Tibial artery (tissue), 4 donors: ENCODE measurements at regions not wholly inside any gene's neighbourhood (a gene's known extent, or its start where the extent isn't known, plus 50 kb on each side); places are given as distances from the start of the nearest gene placed in this dataset.

Source experiments
- DNase-seq, 2 donors: peaks; one replicate each; pipeline ENCODE4 v3.0.0-alpha.2; 2019
- H3K27ac ChIP-seq, 2 donors: fragments of 200-600 bp; sonication (generic) in 1 of 2; 1 replicate in 1 of 2; 2 replicates in 1 of 2; pipeline ENCODE4 v1.5.1; 2018 to 2019; ENCODE audit warnings: mild to moderate bottlenecking in 1 of 2
- H3K27me3 ChIP-seq, 2 donors: fragments of 200-600 bp; sonication (generic) in 1 of 2; one replicate each; pipeline versions ENCODE4 v1.5.1 to v1.6.0; 2016 to 2019
- H3K36me3 ChIP-seq, 3 donors: fragments of 200-600 bp; sonication (generic) in 2 of 3; one replicate each; pipeline ENCODE4 v1.5.1; 2016 to 2019; ENCODE audit warnings: mild to moderate bottlenecking in 2 of 3
- H3K4me1 ChIP-seq, 4 donors: fragments of 200-600 bp; sonication (generic) in 2 of 4; 1 replicate in 3 of 4; 2 replicates in 1 of 4; pipeline ENCODE4 v1.5.1; 2016 to 2019
- H3K4me3 ChIP-seq, 2 donors: fragments of 200-600 bp; sonication (generic) in 1 of 2; 1 replicate in 1 of 2; 2 replicates in 1 of 2; pipeline ENCODE4 v1.5.1; 2018 to 2019; ENCODE audit warnings: mild to moderate bottlenecking in 2 of 2
- H3K9me3 ChIP-seq, 3 donors: fragments of 200-600 bp; sonication (generic) in 1 of 3; one replicate each; pipeline ENCODE4 v1.5.1; 2016 to 2019
- intact Hi-C: fragments of 100-400 bp; cut with DNase I; formaldehyde crosslinking; loops from one replicate; pipeline ENCODE4 v1.15.0; 2023; ENCODE audit warnings: low total_unique reads
- TF ChIP-seq, protein P1 (sequence below), 2 experiments: fragments of 200-600 bp in 1 of 2; fragments of 450-650 bp in 1 of 2; IDR thresholded peaks; one replicate each; pipeline ENCODE4 v1.5.1; 2017 to 2019; ENCODE audit warnings: antibody characterized with exemption in 2 of 2, mild to moderate bottlenecking in 1 of 2, moderate library complexity in 1 of 2

DNA sequence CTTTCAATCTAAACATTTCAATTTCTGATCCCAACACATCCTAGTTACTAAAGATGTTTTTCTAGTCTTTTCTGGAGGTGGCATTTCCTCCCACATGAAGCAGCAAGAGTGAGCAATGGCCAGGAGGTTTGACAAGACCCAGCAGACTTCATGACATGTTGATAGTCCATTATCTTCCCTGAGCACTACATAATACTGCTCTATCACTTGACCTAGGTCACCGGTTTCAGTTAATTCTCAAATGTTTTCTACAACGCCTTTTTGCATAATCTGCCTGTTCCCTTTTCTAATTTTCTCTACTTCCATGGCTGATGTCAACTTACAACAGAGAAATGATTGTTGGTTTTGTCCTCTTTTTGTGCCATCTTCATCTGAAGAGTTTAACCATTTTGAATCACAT is 62.0 kb upstream of the GPRIN3 start:
- no peak overlapping the region for H3K4me3 ChIP-seq
- intact Hi-C loops, result no loop called here

DNA sequence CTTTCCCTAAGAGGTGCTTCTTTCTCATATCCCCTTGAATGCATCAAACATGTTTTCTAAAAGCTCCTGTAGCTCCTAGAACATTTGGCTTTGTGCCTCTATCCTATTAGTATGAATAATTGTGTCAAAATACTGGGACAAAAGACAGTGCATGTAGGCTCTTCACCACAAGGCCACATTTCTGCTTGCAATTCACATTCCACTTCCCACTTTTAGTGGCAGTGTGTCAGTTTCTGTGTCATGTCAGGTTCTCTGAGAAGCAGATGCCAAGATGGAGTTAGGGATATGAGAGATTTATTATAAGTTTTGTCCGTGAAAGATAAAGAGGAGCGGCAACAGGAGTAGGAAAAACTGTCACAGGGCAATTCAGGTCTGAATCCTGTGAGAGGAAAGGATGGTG is 61.3 kb upstream of the GPRIN3 start:
- Histone ChIP-seq H3K36me3 (no peaks in the 10 kb centered on the region), H3K4me1 (no peaks in the 10 kb centered on the region), H3K9me3 (no peaks in the 10 kb centered on the region), H3K27ac (no peak overlapping the region), H3K4me3 (no peak overlapping the region), H3K27me3 (no peaks in the 10 kb centered on the region)
- no peak for DNase-seq
- intact Hi-C loops, result no loop called here
- TF ChIP-seq, protein P1, sequence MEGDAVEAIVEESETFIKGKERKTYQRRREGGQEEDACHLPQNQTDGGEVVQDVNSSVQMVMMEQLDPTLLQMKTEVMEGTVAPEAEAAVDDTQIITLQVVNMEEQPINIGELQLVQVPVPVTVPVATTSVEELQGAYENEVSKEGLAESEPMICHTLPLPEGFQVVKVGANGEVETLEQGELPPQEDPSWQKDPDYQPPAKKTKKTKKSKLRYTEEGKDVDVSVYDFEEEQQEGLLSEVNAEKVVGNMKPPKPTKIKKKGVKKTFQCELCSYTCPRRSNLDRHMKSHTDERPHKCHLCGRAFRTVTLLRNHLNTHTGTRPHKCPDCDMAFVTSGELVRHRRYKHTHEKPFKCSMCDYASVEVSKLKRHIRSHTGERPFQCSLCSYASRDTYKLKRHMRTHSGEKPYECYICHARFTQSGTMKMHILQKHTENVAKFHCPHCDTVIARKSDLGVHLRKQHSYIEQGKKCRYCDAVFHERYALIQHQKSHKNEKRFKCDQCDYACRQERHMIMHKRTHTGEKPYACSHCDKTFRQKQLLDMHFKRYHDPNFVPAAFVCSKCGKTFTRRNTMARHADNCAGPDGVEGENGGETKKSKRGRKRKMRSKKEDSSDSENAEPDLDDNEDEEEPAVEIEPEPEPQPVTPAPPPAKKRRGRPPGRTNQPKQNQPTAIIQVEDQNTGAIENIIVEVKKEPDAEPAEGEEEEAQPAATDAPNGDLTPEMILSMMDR (IDR thresholded peaks at IDR 0.05), result no peak

More for the DNA sequence above, 62.0 kb upstream of the GPRIN3 start:
- Histone ChIP-seq H3K4me1 (no peaks in the 10 kb centered on the region), H3K27ac (no peak overlapping the region), H3K27me3 (no peaks in the 10 kb centered on the region), H3K9me3 (no peaks in the 10 kb centered on the region), H3K36me3 (no peaks in the 10 kb centered on the region)
- TF ChIP-seq, protein P1 (IDR thresholded peaks at IDR 0.05), result no peak
- DNase-seq, result no peak

DNA sequence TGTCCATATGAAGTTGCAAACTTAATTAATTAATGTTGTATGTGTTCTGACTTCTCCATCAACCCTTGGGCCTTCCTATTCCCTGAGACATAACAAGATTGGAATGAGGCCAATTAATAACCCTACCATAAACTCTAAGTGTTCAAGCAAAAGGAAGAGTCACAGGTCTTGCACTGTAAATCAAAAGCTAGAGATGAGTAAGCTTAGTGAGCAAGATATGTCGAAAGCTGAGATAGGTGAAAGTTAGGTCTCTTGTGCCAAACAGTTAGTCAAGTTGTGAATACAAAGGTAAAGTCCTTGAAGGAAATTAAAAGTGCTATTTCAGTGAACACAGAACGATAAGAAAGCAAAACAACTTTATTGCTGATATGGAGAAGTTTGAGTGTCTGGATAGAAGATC is 58.2 kb upstream of the GPRIN3 start:
- Histone ChIP-seq H3K4me3 (no peak overlapping the region), H3K27ac (no peak overlapping the region), H3K27me3 (no peaks in the 10 kb centered on the region), H3K9me3 (no peaks in the 10 kb centered on the region), H3K36me3 (no peaks in the 10 kb centered on the region), H3K4me1 (no peaks in the 10 kb centered on the region)
- TF ChIP-seq, protein P1 (IDR thresholded peaks at IDR 0.05), result no peak
- no peak for DNase-seq
- intact Hi-C loops, result no loop called here

DNA sequence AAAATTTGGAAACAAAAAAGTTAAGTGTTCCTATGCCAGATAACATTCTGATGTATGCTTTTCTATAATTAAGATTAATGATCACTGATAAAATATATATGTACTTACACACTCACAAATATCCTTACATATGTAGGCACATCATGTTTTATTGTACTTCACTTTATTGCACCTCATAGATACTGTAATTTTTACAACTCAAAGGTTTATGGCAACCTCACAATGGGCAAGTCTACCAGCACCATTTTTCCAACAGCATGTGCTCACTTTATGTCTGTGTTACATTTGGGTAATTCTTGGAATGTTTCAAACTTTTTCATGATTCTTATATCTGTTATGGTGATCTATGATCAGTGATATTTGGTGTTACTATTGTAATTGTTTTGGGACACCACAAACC is 57.8 kb upstream of the GPRIN3 start:
- no peaks in the 10 kb centered on the region for H3K9me3 ChIP-seq
- intact Hi-C loops, result no loop called here
- no peaks in the 10 kb centered on the region for H3K4me1 ChIP-seq
- no peaks in the 10 kb centered on the region for H3K27me3 ChIP-seq
- DNase-seq, result no peak
- no peaks in the 10 kb centered on the region for H3K36me3 ChIP-seq
- TF ChIP-seq, protein P1 (IDR thresholded peaks at IDR 0.05), result no peak
- no peak overlapping the region for H3K27ac ChIP-seq
- no peak overlapping the region for H3K4me3 ChIP-seq

DNA sequence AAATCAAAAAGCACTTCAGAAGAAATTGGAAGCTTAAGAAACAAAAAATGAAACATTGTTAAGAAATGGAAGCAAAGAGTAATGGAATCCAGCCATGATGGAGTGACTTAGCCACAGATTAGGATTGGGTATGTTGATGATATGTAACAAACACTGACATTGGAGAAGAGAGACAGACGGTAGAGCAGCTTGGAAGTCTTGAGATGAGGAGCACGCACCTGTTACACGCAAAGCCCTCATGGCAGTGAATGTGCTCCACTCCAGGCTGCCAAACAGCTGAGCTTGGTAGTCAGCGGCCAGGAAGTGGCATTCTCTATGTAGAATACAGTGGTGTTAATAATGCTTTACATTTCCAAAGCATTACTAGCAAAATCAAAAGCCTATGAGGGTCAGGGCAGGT is 56.9 kb upstream of the GPRIN3 start:
- no peaks in the 10 kb centered on the region for H3K27me3 ChIP-seq
- H3K27ac ChIP-seq, result no peak overlapping the region
- H3K9me3 ChIP-seq, result no peaks in the 10 kb centered on the region
- TF ChIP-seq, protein P1 (IDR thresholded peaks at IDR 0.05), result no peak
- DNase-seq, result no peak
- intact Hi-C loops, result no loop called here
- H3K4me1 ChIP-seq, result no peaks in the 10 kb centered on the region
- no peak overlapping the region for H3K4me3 ChIP-seq
- no peaks in the 10 kb centered on the region for H3K36me3 ChIP-seq

DNA sequence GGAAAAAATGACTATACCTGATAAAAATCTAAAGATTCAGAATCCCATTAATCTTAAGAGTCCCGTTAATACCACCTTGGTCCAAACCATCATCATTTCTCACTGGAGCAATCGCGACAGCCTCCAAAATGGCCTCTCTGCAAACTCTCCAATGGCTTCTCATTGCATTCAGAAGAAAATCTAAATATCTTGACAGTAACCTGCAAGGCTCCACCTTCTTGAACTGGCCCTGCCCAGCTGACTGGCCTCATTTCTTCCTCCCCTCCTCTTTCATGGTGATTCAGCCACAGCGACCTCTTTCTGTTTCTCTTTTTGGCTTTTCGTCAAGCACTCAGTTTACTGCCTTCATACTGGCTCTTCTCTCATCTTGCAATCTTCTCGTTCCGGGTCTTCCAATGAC is 56.2 kb upstream of the GPRIN3 start:
- TF ChIP-seq, protein P1 (IDR thresholded peaks at IDR 0.05), result no peak
- DNase-seq, result no peak
- Histone ChIP-seq H3K4me1 (no peaks in the 10 kb centered on the region), H3K27me3 (no peaks in the 10 kb centered on the region), H3K27ac (no peak overlapping the region), H3K4me3 (no peak overlapping the region), H3K9me3 (no peaks in the 10 kb centered on the region), H3K36me3 (no peaks in the 10 kb centered on the region)
- intact Hi-C loops, result no loop called here
